Activated naive CD8-positive, alpha-beta T cell treated with anti-CD3 and anti-CD28 coated beads, Interleukin-2, amount 10 ng/mL, durations not matched to agents 7 days and 5 days (primary cell): ENCODE measurements at regions not wholly inside any gene's neighbourhood (a gene's known extent, or its start where the extent isn't known, plus 50 kb on each side); places are given as distances from the start of the nearest gene placed in this dataset.

Source experiments
- ATAC-seq: fragments of 150-1000 bp; cut with Tn5 transposase; one replicate; pipeline ENCODE4 v1.10.0; 2021; ENCODE audit warnings: low read depth, moderate library complexity
- POLR2A ChIA-PET: fragments of 350-600 bp; sonication (Branson Sonifier 250); formaldehyde crosslinking; loops from one replicate; lab custom pipeline; 2021; ENCODE audit warnings: antibody characterized with exemption; lab: Charles Lee
- DNase-seq: peaks from one replicate; pipeline ENCODE4 v3.0.0; 2021
- H3K27ac Mint-ChIP-seq: one replicate; pipeline ENCODE4 v1.8.0; 2022; ENCODE audit warnings: mild to moderate bottlenecking, mixed read lengths
- H3K27me3 Mint-ChIP-seq: one replicate; pipeline ENCODE4 v1.8.0; 2022; ENCODE audit warnings: mild to moderate bottlenecking, moderate library complexity, mixed read lengths
- H3K36me3 Mint-ChIP-seq: one replicate; pipeline ENCODE4 v1.8.0; 2021; ENCODE audit warnings: mild to moderate bottlenecking, mixed read lengths
- H3K4me1 Mint-ChIP-seq: one replicate; pipeline ENCODE4 v1.8.0; 2021; ENCODE audit warnings: mixed read lengths
- H3K4me3 Mint-ChIP-seq: one replicate; pipeline ENCODE4 v1.8.0; 2022; ENCODE audit warnings: mild to moderate bottlenecking, moderate library complexity, mixed read lengths
- H3K9me3 Mint-ChIP-seq: one replicate; pipeline ENCODE4 v1.8.0; 2021; ENCODE audit warnings: mixed read lengths

DNA sequence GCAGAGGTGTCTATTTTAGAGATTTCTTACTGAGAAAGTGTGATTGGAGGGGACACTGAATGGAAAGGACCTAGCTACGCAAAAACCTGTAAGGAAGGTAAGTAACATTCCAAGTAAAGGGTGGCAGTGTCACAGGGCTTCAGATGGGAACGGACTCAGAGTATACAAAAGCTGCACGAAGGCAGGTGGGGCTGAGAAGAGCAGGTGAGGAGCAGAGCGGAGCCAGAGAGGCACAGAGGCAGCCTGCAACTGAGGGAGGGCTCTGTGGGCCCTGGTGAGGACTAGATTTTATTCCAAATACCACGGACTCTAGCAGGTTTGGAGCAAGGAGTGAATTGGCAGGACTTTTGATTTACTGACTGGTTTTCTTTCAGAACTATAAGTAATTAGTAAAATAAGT lies 331.3 kb upstream of the PKDCC start:
- H3K27ac Mint-ChIP-seq: no peak overlapping the region
- H3K4me1 Mint-ChIP-seq: peaks cover 11% of the 10 kb centered on the region
- DNase-seq: no peak
- peaks cover 5% of the 10 kb centered on the region for H3K36me3 Mint-ChIP-seq
- POLR2A ChIA-PET: no interaction called here
- no peak for ATAC-seq
- no peaks in the 10 kb centered on the region for H3K9me3 Mint-ChIP-seq
- peaks cover 3% of the 10 kb centered on the region for H3K27me3 Mint-ChIP-seq
- no peak overlapping the region for H3K4me3 Mint-ChIP-seq

GRCh38 chr2:41717839-41718238 lies 330.0 kb upstream of the PKDCC start:
- Mint-ChIP-seq H3K4me1 (peaks cover 11% of the 10 kb centered on the region), H3K27me3 (peaks cover 3% of the 10 kb centered on the region), H3K9me3 (no peaks in the 10 kb centered on the region), H3K4me3 (no peak overlapping the region), H3K27ac (no peak overlapping the region), H3K36me3 (peaks cover 5% of the 10 kb centered on the region)
- ATAC-seq: no peak
- POLR2A ChIA-PET: no interaction called here
- DNase-seq: no peak

- POLR2A ChIA-PET: no interaction called here
- Mint-ChIP-seq H3K9me3 (no peaks in the 10 kb centered on the region), H3K36me3 (peaks cover 5% of the 10 kb centered on the region), H3K27me3 (no peaks in the 10 kb centered on the region), H3K27ac (no peak overlapping the region), H3K4me3 (no peak overlapping the region), H3K4me1 (peaks cover 11% of the 10 kb centered on the region)
- no peak for ATAC-seq
- DNase-seq: no peak
Measured at GRCh38 chr2:41718705-41719104, 329.1 kb upstream of the PKDCC start.

GRCh38 chr2:41719756-41720155 lies 328.1 kb upstream of the PKDCC start:
- Mint-ChIP-seq H3K36me3 (peaks cover 5% of the 10 kb centered on the region), H3K4me3 (no peak overlapping the region)
- ATAC-seq: no peak

DNA sequence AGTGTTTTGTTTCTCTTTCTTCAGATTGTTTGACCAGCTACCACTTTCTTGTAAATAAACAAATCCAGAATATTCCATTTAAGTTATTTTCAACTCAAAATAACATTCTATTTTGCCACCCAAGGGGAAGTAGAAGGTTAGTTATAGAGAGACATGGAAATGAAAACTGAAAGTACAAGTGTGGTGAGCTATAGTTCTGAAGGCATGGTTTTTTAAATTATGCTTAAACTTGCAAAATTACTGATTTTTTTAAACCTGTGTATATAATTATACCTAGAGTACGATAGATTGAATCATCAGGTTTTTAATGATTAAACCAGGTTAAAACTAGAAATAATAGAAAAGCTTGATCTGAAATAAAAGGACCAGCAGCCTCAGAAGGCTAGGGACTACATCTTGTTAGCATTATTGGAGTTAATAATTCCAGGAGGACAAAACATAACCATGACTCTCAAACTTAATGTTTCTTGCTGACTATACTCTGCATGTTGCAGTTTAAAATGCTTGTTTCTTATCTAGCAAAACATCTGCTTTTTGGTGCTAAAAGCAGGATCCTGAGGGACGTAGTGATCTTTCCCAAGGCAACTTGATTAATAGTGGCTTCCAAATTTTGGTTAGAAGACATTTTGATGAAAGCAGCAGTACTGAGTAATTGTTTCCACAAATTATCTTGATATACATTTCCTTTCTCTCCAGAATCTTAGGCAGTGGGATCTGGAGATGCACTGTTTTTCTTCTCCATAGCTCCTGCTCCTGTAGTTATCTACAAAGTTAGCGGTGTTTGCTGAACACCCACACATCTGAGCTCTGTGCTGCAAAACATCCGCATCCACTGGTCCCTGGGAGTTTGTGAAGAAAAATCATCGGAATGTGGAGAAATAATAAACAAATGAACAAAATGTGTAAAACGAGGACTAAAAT lies 327.2 kb upstream of the PKDCC start:
- DNase-seq: no peak
- H3K27ac Mint-ChIP-seq: no peak overlapping the region
- ATAC-seq: peak; percentile 52
- H3K27me3 Mint-ChIP-seq: no peaks in the 10 kb centered on the region
- peaks cover 11% of the 10 kb centered on the region for H3K4me1 Mint-ChIP-seq
- no peaks in the 10 kb centered on the region for H3K9me3 Mint-ChIP-seq
- H3K36me3 Mint-ChIP-seq: peaks cover 5% of the 10 kb centered on the region
- H3K4me3 Mint-ChIP-seq: peak overlapping the region; percentile 23
- POLR2A ChIA-PET: no interaction called here

More at GRCh38 chr2:41719756-41720155, 328.1 kb upstream of the PKDCC start:
- Mint-ChIP-seq H3K9me3 (no peaks in the 10 kb centered on the region), H3K4me1 (peaks cover 11% of the 10 kb centered on the region), H3K27ac (no peak overlapping the region), H3K27me3 (no peaks in the 10 kb centered on the region)
- POLR2A ChIA-PET: no interaction called here
- no peak for DNase-seq

GRCh38 chr2:41722668-41723369 lies 325.0 kb upstream of the PKDCC start:
- Mint-ChIP-seq H3K9me3 (no peaks in the 10 kb centered on the region), H3K36me3 (peaks cover 4% of the 10 kb centered on the region), H3K4me1 (peaks cover 8% of the 10 kb centered on the region), H3K27ac (no peak overlapping the region), H3K27me3 (no peaks in the 10 kb centered on the region), H3K4me3 (no peak overlapping the region)
- DNase-seq (no peak), ATAC-seq (no peak)
- POLR2A ChIA-PET: no interaction called here

GRCh38 chr2:41723526-41723925 lies 324.3 kb upstream of the PKDCC start:
- Mint-ChIP-seq H3K36me3 (peaks cover 4% of the 10 kb centered on the region), H3K4me1 (peaks cover 8% of the 10 kb centered on the region), H3K27ac (no peak overlapping the region), H3K27me3 (no peaks in the 10 kb centered on the region), H3K9me3 (no peaks in the 10 kb centered on the region), H3K4me3 (no peak overlapping the region)
- DNase-seq (no peak), ATAC-seq (no peak)
- POLR2A ChIA-PET: no interaction called here

DNA sequence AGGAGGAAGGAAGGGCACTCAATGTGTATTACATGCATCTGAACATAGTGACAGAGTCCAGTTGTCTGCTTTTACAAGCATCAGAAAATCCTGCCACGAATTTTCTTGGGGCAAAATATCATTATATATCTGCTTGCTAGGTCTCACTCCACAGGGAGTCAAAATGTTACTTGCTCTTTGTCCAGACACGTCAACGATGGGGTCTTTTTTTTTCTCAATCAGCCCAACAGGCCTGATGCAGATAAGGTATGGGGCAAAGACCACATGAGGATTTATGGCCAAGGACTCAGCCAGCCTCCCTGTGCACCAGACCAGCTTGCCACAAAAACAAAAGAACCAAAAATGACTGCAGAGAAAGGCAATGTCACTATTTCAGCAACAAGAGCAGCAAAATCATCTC lies 323.4 kb upstream of the PKDCC start:
- POLR2A ChIA-PET: no interaction called here
- DNase-seq (no peak), ATAC-seq (no peak)
- peaks cover 4% of the 10 kb centered on the region for H3K36me3 Mint-ChIP-seq
- H3K27me3 Mint-ChIP-seq: no peaks in the 10 kb centered on the region
- peaks cover 8% of the 10 kb centered on the region for H3K4me1 Mint-ChIP-seq
- no peak overlapping the region for H3K27ac Mint-ChIP-seq
- H3K9me3 Mint-ChIP-seq: no peaks in the 10 kb centered on the region
- H3K4me3 Mint-ChIP-seq: no peak overlapping the region

- Mint-ChIP-seq H3K9me3 (no peaks in the 10 kb centered on the region), H3K36me3 (peaks cover 2% of the 10 kb centered on the region), H3K4me1 (peaks cover under 1% of the 10 kb centered on the region), H3K27me3 (peaks cover 4% of the 10 kb centered on the region), H3K4me3 (no peak overlapping the region), H3K27ac (no peak overlapping the region)
- POLR2A ChIA-PET: no interaction called here
- DNase-seq (no peak), ATAC-seq (no peak)
Measured at GRCh38 chr2:41725901-41726300, 321.9 kb upstream of the PKDCC start.

GRCh38 chr2:41726364-41726763 lies 321.5 kb upstream of the PKDCC start:
- POLR2A ChIA-PET: no interaction called here
- no peak overlapping the region for H3K4me3 Mint-ChIP-seq
- H3K9me3 Mint-ChIP-seq: no peaks in the 10 kb centered on the region
- H3K4me1 Mint-ChIP-seq: no peaks in the 10 kb centered on the region
- peaks cover 4% of the 10 kb centered on the region for H3K27me3 Mint-ChIP-seq
- no peak overlapping the region for H3K27ac Mint-ChIP-seq
- ATAC-seq (no peak), DNase-seq (no peak)
- H3K36me3 Mint-ChIP-seq: no peaks in the 10 kb centered on the region

DNA sequence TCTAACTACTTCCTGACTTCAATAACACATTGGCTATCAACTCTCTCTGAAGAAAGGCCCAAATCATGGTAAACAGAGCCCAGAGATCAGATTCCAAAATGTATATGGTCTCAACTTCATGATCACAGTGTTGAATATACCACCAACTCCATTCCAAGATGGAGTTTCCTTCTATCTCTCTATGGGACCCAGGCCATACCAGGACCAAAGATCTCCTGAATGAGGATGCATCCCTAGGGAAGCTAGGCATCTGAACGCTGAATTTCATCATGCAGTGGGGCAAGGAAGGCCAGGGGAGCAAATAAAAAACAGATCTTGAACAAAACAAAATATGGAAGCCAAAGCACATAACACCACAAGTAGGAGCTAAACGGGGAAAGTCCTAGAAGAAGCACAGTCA lies 320.7 kb upstream of the PKDCC start:
- Mint-ChIP-seq H3K27ac (no peak overlapping the region), H3K4me1 (no peaks in the 10 kb centered on the region), H3K9me3 (no peaks in the 10 kb centered on the region), H3K27me3 (peaks cover 6% of the 10 kb centered on the region), H3K36me3 (no peaks in the 10 kb centered on the region), H3K4me3 (no peak overlapping the region)
- ATAC-seq: no peak
- POLR2A ChIA-PET: no interaction called here
- no peak for DNase-seq

DNA sequence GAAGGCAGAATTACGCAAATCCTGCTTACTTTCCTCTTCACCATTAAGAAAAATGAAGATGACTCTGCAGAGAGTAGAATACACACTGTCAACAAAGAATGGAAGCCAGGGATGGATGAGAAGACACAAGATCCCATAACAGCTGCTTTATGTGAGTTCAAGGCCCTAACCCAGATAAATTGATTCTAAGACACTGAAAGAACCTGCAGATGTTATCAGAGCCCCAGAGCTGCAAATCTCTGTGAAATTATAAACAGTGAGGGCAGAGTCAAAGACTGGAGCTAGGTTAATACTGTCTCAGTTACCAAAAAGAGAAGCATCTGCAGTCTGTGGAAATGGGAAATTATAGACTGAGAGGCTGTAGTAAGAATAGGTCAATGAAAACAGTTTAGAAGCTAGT lies 320.1 kb upstream of the PKDCC start:
- POLR2A ChIA-PET: no interaction called here

DNA sequence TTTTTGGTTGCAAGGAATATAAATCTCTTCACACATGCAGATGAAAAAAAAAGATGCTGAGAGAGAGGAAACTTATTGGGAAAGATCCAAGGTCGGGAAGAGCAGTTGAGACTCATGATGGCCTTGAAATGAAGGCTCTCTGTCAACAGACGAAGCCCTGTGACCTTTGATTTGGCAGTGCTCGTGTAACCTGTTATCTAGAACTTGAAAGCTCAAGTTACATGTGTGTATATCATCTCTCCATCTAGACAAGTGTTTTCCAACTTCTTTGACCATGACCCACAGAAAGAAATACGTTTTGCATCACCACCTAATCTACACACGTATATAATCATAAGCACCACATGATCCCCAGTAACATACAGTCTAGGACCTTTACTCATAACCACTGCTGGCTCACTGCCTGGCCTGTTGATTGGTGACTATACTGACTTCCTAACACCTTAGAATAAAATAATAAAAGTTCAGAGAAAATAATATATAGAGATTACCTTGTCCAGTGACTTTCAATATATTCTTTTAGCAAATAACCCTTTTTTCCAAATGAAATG lies 319.0 kb upstream of the PKDCC start:
- Mint-ChIP-seq H3K9me3 (no peaks in the 10 kb centered on the region), H3K4me3 (no peak overlapping the region), H3K27ac (no peak overlapping the region), H3K4me1 (no peaks in the 10 kb centered on the region), H3K36me3 (no peaks in the 10 kb centered on the region), H3K27me3 (peaks cover 8% of the 10 kb centered on the region)
- DNase-seq (no peak), ATAC-seq (no peak)
- POLR2A ChIA-PET: no interaction called here

More for the DNA sequence above, 320.1 kb upstream of the PKDCC start:
- Mint-ChIP-seq H3K36me3 (no peaks in the 10 kb centered on the region), H3K9me3 (no peaks in the 10 kb centered on the region), H3K27me3 (peaks cover 8% of the 10 kb centered on the region), H3K4me1 (no peaks in the 10 kb centered on the region), H3K27ac (no peak overlapping the region), H3K4me3 (no peak overlapping the region)
- no peak for DNase-seq
- ATAC-seq: no peak
